IMR-90 (cell line): ENCODE measurements at regions not wholly inside any gene's neighbourhood (a gene's known extent, or its start where the extent isn't known, plus 50 kb on each side); places are given as distances from the start of the nearest gene placed in this dataset.

Source experiments
- ATAC-seq: fragments of 200-7000 bp; cut with Tn5 transposase; 2 replicates; pipeline ENCODE4 v1.9.1; 2020; ENCODE audit warnings: low read depth, mild to moderate bottlenecking, moderate library complexity
- BruUV-seq: library from RNA; stranded (reverse); fragments of 400-500 nt; replicated peaks from 2 replicates; lab custom pipeline; 2021; lab: Mats Ljungman, UMichigan
- CTCF ChIA-PET: fragments of 300-600 bp; formaldehyde crosslinking; extraction: SDS; loops from one replicate; lab custom pipeline; 2021; ENCODE audit warnings: antibody characterized with exemption; lab: Yijun Ruan, JAX
- POLR2A ChIA-PET: fragments of 300-600 bp; sonication (Branson Sonifier 250); formaldehyde crosslinking; loops from one replicate; lab custom pipeline; 2022; ENCODE audit warnings: antibody characterized with exemption; ENCODE audit not compliant: unreplicated experiment; lab: Charles Lee
- DNase-seq: peaks from one replicate; pipeline ENCODE4 v3.0.0; 2013
- H2AFZ ChIP-seq: replicated peaks from 2 replicates; pipeline ENCODE3; 2013; ENCODE audit warnings: low read length, mild to moderate bottlenecking; ENCODE audit not compliant: poor library complexity
- H2AK5ac ChIP-seq: 2 replicates; pipeline ENCODE4 v1.6.1; 2013; ENCODE audit warnings: low read depth, low read length, inconsistent platforms
- H2AK9ac ChIP-seq: replicated peaks from 2 replicates; pipeline ENCODE3; 2013; ENCODE audit warnings: mild to moderate bottlenecking, low read depth, low read length, moderate library complexity; ENCODE audit not compliant: poor library complexity
- H2BK120ac ChIP-seq: 2 replicates; pipeline ENCODE4 v1.6.1; 2013; ENCODE audit warnings: low read depth, low read length, inconsistent platforms
- H2BK15ac ChIP-seq: 3 replicates; pipeline ENCODE4 v1.6.1; 2013; ENCODE audit warnings: low read depth, low read length, inconsistent platforms
- H2BK20ac ChIP-seq: 2 replicates; pipeline ENCODE4 v1.6.1; 2013; ENCODE audit warnings: low read depth, mild to moderate bottlenecking, inconsistent platforms, low read length, moderate library complexity
- H2BK5ac ChIP-seq: 2 replicates; pipeline ENCODE4 v1.6.1; 2013; ENCODE audit warnings: mild to moderate bottlenecking, low read depth, low read length, inconsistent platforms; ENCODE audit not compliant: poor library complexity, severe bottlenecking
- H3K14ac ChIP-seq: replicated peaks from 2 replicates; pipeline ENCODE4 v1.6.1; 2013; ENCODE audit warnings: low read depth, low read length, inconsistent platforms
- H3K18ac ChIP-seq: 2 replicates; pipeline ENCODE4 v1.6.1; 2013; ENCODE audit warnings: low read depth, low read length, control low read depth
- H3K23ac ChIP-seq: 2 replicates; pipeline ENCODE4 v1.6.1; 2013; ENCODE audit warnings: low read depth, low read length, inconsistent platforms
- H3K27ac ChIP-seq: 2 replicates; pipeline ENCODE4 v1.5.1; 2013; ENCODE audit warnings: mild to moderate bottlenecking, control low read depth, low read length; ENCODE audit not compliant: insufficient read depth
- H3K27me3 ChIP-seq: 2 replicates; pipeline ENCODE4 v1.6.1; 2013; ENCODE audit warnings: low read length; ENCODE audit not compliant: control insufficient read depth, insufficient read depth
- H3K36me3 ChIP-seq: 2 replicates; pipeline ENCODE4 v1.6.1; 2013; ENCODE audit warnings: low read length, mixed read lengths; ENCODE audit not compliant: control insufficient read depth, insufficient read depth
- H3K4ac ChIP-seq: 2 replicates; pipeline ENCODE4 v1.6.1; 2013; ENCODE audit warnings: low read depth, low read length, inconsistent platforms
- H3K4me1 ChIP-seq: 2 replicates; pipeline ENCODE4 v1.6.1; 2013; ENCODE audit warnings: low read length, mixed read lengths; ENCODE audit not compliant: control insufficient read depth, insufficient read depth
- H3K4me2 ChIP-seq: 2 replicates; pipeline ENCODE4 v1.6.1; 2013; ENCODE audit warnings: low read depth, mild to moderate bottlenecking, control low read depth, low read length, moderate library complexity
- H3K4me3 ChIP-seq: 2 replicates; pipeline ENCODE4 v1.5.1; 2013; ENCODE audit warnings: low read depth, mild to moderate bottlenecking, control low read depth, low read length, moderate library complexity; ENCODE audit not compliant: insufficient read depth
- H3K56ac ChIP-seq: 2 replicates; pipeline ENCODE4 v1.6.1; 2013; ENCODE audit warnings: low read length, inconsistent platforms; ENCODE audit not compliant: insufficient read depth; ENCODE audit errors: extremely low read depth
- H3K79me1 ChIP-seq, 2 experiments: 2 replicates each; pipeline ENCODE4 v1.6.1; 2013; ENCODE audit warnings: low read length in 2 of 2, inconsistent platforms in 1 of 2, low read depth in 1 of 2
- H3K9ac ChIP-seq: 2 replicates; pipeline ENCODE4 v1.6.1; 2013; ENCODE audit warnings: low read depth, low read length, control low read depth
- H3K9me1 ChIP-seq: 2 replicates; pipeline ENCODE4 v1.6.1; 2013; ENCODE audit warnings: low read length, inconsistent platforms; ENCODE audit not compliant: insufficient read depth
- H3K9me3 ChIP-seq: 2 replicates; pipeline ENCODE4 v1.6.1; 2013; ENCODE audit warnings: low read length; ENCODE audit not compliant: control insufficient read depth, insufficient read depth
- H4K20me1 ChIP-seq: 2 replicates; pipeline ENCODE4 v1.6.1; 2013; ENCODE audit warnings: low read length, inconsistent platforms; ENCODE audit not compliant: insufficient read depth
- H4K5ac ChIP-seq: 2 replicates; pipeline ENCODE4 v1.6.1; 2013; ENCODE audit warnings: mild to moderate bottlenecking, low read depth, low read length, control low read depth
- H4K8ac ChIP-seq, 2 experiments: 2 replicates each; pipeline ENCODE4 v1.6.1; 2013; ENCODE audit warnings: low read depth in 2 of 2, low read length in 2 of 2, control low read depth in 1 of 2, inconsistent platforms in 1 of 2
- H4K91ac ChIP-seq: 2 replicates; pipeline ENCODE4 v1.6.1; 2013; ENCODE audit warnings: low read depth, low read length, inconsistent platforms; ENCODE audit not compliant: insufficient read depth
- BHLHE40 ChIP-seq: fragments of 150-350 bp; IDR thresholded peaks from 2 replicates; pipeline ENCODE4 v1.6.1; 2016; ENCODE audit warnings: mild to moderate bottlenecking, low read depth, low read length
- CEBPB ChIP-seq: IDR thresholded peaks from 2 replicates; pipeline ENCODE4 v1.6.1; 2012; ENCODE audit warnings: low read depth, low read length, improper control_type of control experiment
- MAZ ChIP-seq: IDR thresholded peaks from 2 replicates; pipeline ENCODE4 v1.6.1; 2012; ENCODE audit warnings: low read depth, mild to moderate bottlenecking, low read length, improper control_type of control experiment, moderate library complexity, borderline replicate concordance
- MXI1 ChIP-seq: IDR thresholded peaks from 2 replicates; pipeline ENCODE4 v1.6.1; 2012; ENCODE audit warnings: low read depth, mild to moderate bottlenecking, low read length, moderate library complexity, borderline replicate concordance
- NFE2L2 ChIP-seq: fragments of 150-350 bp; IDR thresholded peaks from 2 replicates; pipeline ENCODE4 v1.6.1; 2016; ENCODE audit warnings: low read depth, mild to moderate bottlenecking, low read length
- RFX5 ChIP-seq: IDR thresholded peaks from 2 replicates; pipeline ENCODE4 v1.8.0; 2012; ENCODE audit warnings: low read depth, mild to moderate bottlenecking, low read length, moderate library complexity
- WGBS, 2 experiments: methylation state at CpG; one replicate each; pipeline versions ENCODE4 v1.1.5 to v1.1.7; 2013; ENCODE audit warnings: missing lambda C conversion rate in 2 of 2; ENCODE audit not compliant: insufficient read length in 1 of 2; ENCODE audit errors: extremely low coverage in 2 of 2; 5-methylcytosine and 5-hydroxymethylcytosine counted together
- dilution Hi-C: fragments of 300-500 bp; cut with HindIII; formaldehyde crosslinking; loops from one replicate; pipeline ENCODE4 v1.14.3; 2018; ENCODE audit warnings: low sequenced_read_pairs; ENCODE audit not compliant: unreplicated experiment
- in situ Hi-C: fragments of 300-500 bp; cut with MboI; formaldehyde crosslinking; loops from 3 replicates; pipeline ENCODE4 v1.14.3; 2019; ENCODE audit warnings: low sequenced_read_pairs, inconsistent platforms, mixed read lengths
- intact Hi-C: fragments of 100-400 bp; cut with micrococcal nuclease; formaldehyde crosslinking; loops from 2 replicates; pipeline ENCODE4 v1.10.0; 2022
- TF ChIP-seq, protein P1 (sequence below): conservative IDR thresholded peaks from 2 replicates; pipeline ENCODE4 v1.5.1; 2012; ENCODE audit warnings: mild to moderate bottlenecking, low read depth, low read length, improper control_type of control experiment

DNA sequence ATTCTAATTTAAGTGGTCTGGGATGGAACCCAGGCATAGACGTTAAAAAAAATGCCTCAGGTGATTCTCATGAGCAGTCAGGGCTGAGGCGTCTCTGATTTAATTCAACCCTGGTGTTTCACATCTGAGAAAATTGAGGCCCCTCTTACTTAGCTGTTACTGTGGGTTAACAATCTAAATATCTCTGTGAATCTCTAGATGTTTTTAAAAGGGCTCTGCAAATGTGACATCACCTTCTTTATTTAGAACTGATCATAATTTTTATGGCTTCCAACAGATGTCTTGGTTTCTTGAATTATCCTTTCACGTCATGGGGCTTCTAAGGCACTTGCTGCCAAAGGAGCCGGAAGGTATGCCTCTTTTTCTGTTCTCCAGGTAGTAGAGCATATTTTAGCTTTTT, 76.1 kb upstream of the LIN7C start:
- no peak overlapping the region for H3K56ac ChIP-seq
- no peak for DNase-seq
- H3K27ac ChIP-seq = no peak overlapping the region
- H3K79me1 ChIP-seq = no peaks in the 10 kb centered on the region
- no peak overlapping the region for H3K23ac ChIP-seq
- H3K4me1 ChIP-seq = no peaks in the 10 kb centered on the region
- H3K27me3 ChIP-seq = no peaks in the 10 kb centered on the region
- no peaks in the 10 kb centered on the region for H3K9me3 ChIP-seq
- H4K20me1 ChIP-seq = no peaks in the 10 kb centered on the region
- ATAC-seq = no peak
- no peak overlapping the region for H2AFZ ChIP-seq
- no peak overlapping the region for H3K4me2 ChIP-seq
- H3K18ac ChIP-seq = no peak overlapping the region
- H4K5ac ChIP-seq = no peak overlapping the region
- H3K4me3 ChIP-seq = no peak overlapping the region
- in situ Hi-C loops (no loop called here), dilution Hi-C loops (no loop called here), intact Hi-C loops (no loop called here)
- H4K8ac ChIP-seq = no peak overlapping the region
- CTCF ChIA-PET = interaction anchor here (0.6 kb wide), 1 partner anchor 647 kb away, joined by 3 read pairs; no protein-coding TSS in a partner anchor
- H2BK20ac ChIP-seq = no peak overlapping the region
- no peak overlapping the region for H2BK5ac ChIP-seq
- H2BK15ac ChIP-seq = no peak overlapping the region
- TF ChIP-seq RFX5 (no peak), MXI1 (no peak), MAZ (no peak), CEBPB (no peak), BHLHE40 (no peak), NFE2L2 (no peak)
- TF ChIP-seq, protein P1, sequence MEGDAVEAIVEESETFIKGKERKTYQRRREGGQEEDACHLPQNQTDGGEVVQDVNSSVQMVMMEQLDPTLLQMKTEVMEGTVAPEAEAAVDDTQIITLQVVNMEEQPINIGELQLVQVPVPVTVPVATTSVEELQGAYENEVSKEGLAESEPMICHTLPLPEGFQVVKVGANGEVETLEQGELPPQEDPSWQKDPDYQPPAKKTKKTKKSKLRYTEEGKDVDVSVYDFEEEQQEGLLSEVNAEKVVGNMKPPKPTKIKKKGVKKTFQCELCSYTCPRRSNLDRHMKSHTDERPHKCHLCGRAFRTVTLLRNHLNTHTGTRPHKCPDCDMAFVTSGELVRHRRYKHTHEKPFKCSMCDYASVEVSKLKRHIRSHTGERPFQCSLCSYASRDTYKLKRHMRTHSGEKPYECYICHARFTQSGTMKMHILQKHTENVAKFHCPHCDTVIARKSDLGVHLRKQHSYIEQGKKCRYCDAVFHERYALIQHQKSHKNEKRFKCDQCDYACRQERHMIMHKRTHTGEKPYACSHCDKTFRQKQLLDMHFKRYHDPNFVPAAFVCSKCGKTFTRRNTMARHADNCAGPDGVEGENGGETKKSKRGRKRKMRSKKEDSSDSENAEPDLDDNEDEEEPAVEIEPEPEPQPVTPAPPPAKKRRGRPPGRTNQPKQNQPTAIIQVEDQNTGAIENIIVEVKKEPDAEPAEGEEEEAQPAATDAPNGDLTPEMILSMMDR = no peak
- H3K4ac ChIP-seq = no peak overlapping the region
- no peak overlapping the region for H3K9ac ChIP-seq
- H4K91ac ChIP-seq = no peak overlapping the region
- BruUV-seq = no TSS peak
- H2AK9ac ChIP-seq = no peak overlapping the region
- no peaks in the 10 kb centered on the region for H3K9me1 ChIP-seq
- H2AK5ac ChIP-seq = no peak overlapping the region
- H2BK120ac ChIP-seq = no peak overlapping the region
- H3K36me3 ChIP-seq = no peaks in the 10 kb centered on the region
- no CpG with 5 or more reads among the region's 4 CpGs for WGBS, 2 experiments
- POLR2A ChIA-PET = no interaction called here
- H3K14ac ChIP-seq = no peak overlapping the region
